IPS-15b (cell line): ENCODE measurements at regions not wholly inside any gene's neighbourhood (a gene's known extent, or its start where the extent isn't known, plus 50 kb on each side); places are given as distances from the start of the nearest gene placed in this dataset.

ENCODE experiments used
- H3K27me3 ChIP-seq: one replicate; pipeline ENCODE4 v1.6.1; 2013; ENCODE audit warnings: low read length; ENCODE audit not compliant: control insufficient read depth, insufficient read depth
- H3K36me3 ChIP-seq: one replicate; pipeline ENCODE4 v1.6.1; 2013; ENCODE audit warnings: low read length; ENCODE audit not compliant: control insufficient read depth, insufficient read depth
- H3K4me1 ChIP-seq: one replicate; pipeline ENCODE4 v1.6.1; 2013; ENCODE audit warnings: mild to moderate bottlenecking, low read length; ENCODE audit not compliant: control insufficient read depth, insufficient read depth
- H3K4me3 ChIP-seq: one replicate; pipeline ENCODE4 v1.5.1; 2013; ENCODE audit warnings: low read depth, low read length
- H3K9ac ChIP-seq: one replicate; pipeline ENCODE4 v1.6.1; 2013; ENCODE audit warnings: low read depth, mild to moderate bottlenecking, low read length
- H3K9me3 ChIP-seq: one replicate; pipeline ENCODE4 v1.6.1; 2013; ENCODE audit warnings: mild to moderate bottlenecking, low read length; ENCODE audit not compliant: control insufficient read depth, insufficient read depth

DNA sequence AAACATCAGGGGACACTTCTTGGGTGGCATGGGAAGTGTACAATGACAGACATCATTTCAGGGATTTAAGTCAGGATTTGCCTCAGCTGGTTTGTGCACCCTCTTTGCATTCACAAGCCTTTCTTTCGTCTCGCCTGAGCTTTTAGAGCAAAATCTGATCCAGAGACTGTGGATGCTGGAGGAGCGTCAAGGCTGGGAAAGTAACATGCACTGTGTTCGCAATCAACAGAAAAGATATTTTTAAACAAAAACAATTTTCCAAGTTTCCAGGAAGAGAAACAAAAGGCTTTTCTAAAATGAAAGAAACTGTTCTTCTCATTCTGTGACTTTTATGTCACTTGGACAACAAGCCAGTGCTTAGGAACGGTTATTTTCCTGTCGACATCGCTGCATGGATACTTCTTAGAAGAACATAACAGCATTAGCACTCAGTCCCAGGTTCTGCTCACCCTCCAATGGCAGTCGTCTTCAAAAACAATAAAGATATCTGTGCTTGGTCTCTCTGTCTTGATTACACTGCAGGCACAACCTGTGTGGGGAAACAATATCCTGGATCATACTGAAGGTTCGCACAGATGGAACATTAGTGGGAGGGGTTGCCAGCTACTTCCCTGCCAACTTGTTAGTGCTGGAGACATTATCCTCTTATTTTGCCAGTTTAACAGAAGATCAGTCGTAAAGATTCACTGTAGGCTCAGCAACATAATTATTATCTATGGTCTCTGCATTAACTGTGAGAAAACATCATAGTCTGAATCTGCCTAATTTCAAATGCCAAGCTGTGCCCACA, 403.3 kb upstream of the ATP2B1 start:
- Histone ChIP-seq H3K9ac (no peak overlapping the region), H3K9me3 (no peaks in the 10 kb centered on the region), H3K4me3 (no peak overlapping the region), H3K36me3 (no peaks in the 10 kb centered on the region), H3K27me3 (no peaks in the 10 kb centered on the region), H3K4me1 (no peaks in the 10 kb centered on the region)

DNA sequence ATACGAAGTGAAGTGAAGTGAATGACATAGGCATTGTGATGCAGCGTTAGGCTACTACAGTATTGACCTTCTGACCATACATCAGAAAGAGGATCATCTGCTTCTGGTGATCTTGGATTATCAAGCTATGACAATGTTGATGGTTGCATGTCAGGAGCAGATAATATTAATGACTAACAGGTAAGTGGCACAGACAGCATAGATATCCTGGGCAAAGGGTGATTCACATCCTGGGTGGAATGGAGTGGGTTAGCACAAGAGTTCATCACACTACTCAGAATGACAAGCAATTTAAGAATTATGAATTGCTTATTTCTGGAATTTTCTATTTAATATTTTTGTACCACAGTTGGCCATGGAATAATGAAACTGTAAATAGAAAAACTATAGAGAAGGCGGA, 397.9 kb upstream of the ATP2B1 start:
- H3K4me3 ChIP-seq = no peak overlapping the region
- H3K36me3 ChIP-seq = no peaks in the 10 kb centered on the region
- H3K9me3 ChIP-seq = no peaks in the 10 kb centered on the region
- no peaks in the 10 kb centered on the region for H3K4me1 ChIP-seq
- no peaks in the 10 kb centered on the region for H3K27me3 ChIP-seq
- H3K9ac ChIP-seq = no peak overlapping the region

DNA sequence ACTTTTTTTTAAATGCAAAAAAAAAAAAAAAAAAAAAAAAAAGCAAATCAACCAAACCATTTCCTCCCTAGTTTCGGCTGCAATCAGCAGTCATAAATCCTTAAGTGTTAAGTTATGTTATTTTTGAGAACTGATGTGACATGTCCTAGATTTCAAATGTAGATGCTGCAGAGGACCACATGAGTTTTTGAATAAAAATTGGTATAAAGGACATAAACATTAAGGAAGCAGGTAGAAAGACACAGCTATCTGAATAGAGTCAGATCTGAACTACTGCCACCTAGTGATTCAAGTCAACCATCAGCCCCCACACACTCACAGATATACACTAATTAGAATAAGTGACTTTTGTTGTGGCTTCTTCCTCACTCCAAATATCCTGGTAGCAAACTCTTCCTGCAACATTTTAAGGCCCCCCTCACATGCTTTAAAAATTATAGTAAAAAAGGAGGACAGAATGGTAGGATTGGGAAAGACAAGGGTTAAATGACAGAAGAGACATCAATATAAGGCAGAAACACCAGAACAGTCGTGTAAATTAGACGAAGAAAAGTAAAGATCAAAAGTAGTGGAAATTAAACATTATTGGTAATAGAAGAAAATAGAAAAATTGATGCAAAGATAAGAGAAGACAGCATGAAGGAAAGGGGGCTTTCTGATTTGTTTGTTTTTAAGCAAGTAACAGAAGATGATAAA, 394.5 kb upstream of the ATP2B1 start:
- Histone ChIP-seq H3K4me1 (no peaks in the 10 kb centered on the region), H3K27me3 (no peaks in the 10 kb centered on the region), H3K9ac (no peak overlapping the region), H3K4me3 (no peak overlapping the region), H3K9me3 (no peaks in the 10 kb centered on the region), H3K36me3 (no peaks in the 10 kb centered on the region)

DNA sequence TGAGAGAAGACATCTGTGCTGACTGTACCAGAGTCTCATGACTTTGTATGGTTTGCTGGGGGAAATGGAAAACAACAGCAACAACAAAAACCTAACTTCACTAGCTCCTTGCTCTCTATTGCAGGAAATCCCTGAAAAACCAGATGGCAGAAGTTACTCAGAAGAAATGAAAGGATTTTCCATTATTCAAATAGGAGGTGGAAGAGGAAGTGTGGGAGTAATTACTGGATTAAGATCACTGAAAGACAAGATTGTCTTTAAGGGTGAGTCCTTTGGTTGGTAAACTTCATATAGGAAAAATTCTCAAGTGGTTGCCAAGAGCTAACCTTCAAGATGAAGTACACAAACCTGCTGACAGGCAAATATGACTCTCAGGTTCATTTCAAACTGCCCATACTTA, 391.9 kb upstream of the ATP2B1 start:
- Histone ChIP-seq H3K4me1 (no peaks in the 10 kb centered on the region), H3K36me3 (no peaks in the 10 kb centered on the region), H3K27me3 (no peaks in the 10 kb centered on the region), H3K9me3 (no peaks in the 10 kb centered on the region), H3K4me3 (no peak overlapping the region), H3K9ac (no peak overlapping the region)

DNA sequence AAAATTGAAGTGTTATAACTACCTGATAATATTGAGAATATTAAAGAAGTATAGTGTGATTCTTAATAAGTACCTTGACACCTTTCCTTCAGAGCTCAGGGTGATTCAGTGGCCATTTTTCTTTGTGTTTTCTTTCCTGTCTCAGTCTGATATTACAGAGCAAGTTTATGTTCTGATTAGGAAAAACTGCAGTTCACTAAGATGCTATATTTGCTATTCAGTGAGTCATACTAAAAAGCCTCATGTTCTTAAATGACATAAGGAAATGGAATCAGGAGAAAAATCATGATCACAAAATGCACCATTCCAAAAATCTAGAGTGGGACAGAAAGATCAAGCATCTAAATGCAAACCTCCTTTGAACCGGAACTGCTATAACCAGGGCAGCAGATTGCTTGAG, 390.6 kb upstream of the ATP2B1 start:
- no peaks in the 10 kb centered on the region for H3K4me1 ChIP-seq
- no peak overlapping the region for H3K9ac ChIP-seq
- H3K4me3 ChIP-seq = no peak overlapping the region
- H3K36me3 ChIP-seq = no peaks in the 10 kb centered on the region
- no peaks in the 10 kb centered on the region for H3K9me3 ChIP-seq
- no peaks in the 10 kb centered on the region for H3K27me3 ChIP-seq

DNA sequence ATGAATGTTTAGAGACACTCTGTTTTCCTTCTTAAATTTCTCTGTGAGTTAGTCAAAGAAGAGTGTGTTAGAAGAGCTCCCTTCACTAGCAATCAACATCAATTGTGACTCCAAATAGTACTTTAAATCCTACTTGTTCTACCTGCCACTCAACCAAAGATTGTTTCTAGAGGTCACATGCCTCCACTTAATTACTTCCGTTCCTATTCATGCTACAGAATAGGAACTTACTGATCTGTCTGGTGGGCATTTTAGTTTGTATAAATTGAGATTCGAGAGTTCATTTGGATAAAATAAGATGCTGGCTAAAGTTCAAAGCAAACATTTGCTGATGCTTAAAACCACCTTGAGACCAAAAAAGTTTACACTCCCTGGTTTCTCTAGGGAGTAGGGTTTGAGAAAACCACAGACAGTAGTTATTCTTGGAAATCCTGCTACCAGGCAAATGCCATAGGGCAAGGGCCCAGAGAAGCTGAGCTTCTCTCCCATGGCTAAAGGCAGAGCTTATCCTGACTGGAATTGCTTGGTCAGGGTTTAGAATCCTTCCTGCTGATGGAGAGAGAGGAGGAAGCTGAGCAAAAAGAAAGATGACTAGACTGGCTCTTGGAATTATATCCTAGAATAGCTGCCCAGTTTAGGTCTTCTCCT, 389.6 kb upstream of the ATP2B1 start:
- no peaks in the 10 kb centered on the region for H3K27me3 ChIP-seq
- H3K4me3 ChIP-seq = no peak overlapping the region
- no peaks in the 10 kb centered on the region for H3K36me3 ChIP-seq
- no peaks in the 10 kb centered on the region for H3K4me1 ChIP-seq
- H3K9me3 ChIP-seq = no peaks in the 10 kb centered on the region
- H3K9ac ChIP-seq = no peak overlapping the region

DNA sequence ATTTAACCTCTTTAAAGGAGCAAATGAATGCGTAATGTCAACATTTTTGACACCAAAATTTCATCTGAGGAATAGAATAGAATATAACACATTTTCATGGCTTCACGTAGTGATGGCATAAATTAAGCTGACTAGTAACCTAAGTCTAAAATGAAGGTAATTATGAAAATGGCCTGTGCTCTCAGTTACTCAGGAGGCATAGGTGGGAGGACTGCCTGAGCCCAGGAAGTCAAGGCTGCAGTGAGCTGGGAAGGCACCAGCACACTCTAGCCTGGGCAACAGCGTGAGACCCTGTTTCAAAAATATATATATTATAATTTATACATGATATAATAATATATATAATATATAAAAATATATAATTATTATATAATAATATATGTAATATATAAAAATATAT, 383.2 kb upstream of the ATP2B1 start:
- H3K9me3 ChIP-seq = no peaks in the 10 kb centered on the region
- H3K27me3 ChIP-seq = no peaks in the 10 kb centered on the region
- H3K4me3 ChIP-seq = no peak overlapping the region
- no peak overlapping the region for H3K9ac ChIP-seq
- peaks cover 9% of the 10 kb centered on the region for H3K4me1 ChIP-seq
- no peaks in the 10 kb centered on the region for H3K36me3 ChIP-seq

DNA sequence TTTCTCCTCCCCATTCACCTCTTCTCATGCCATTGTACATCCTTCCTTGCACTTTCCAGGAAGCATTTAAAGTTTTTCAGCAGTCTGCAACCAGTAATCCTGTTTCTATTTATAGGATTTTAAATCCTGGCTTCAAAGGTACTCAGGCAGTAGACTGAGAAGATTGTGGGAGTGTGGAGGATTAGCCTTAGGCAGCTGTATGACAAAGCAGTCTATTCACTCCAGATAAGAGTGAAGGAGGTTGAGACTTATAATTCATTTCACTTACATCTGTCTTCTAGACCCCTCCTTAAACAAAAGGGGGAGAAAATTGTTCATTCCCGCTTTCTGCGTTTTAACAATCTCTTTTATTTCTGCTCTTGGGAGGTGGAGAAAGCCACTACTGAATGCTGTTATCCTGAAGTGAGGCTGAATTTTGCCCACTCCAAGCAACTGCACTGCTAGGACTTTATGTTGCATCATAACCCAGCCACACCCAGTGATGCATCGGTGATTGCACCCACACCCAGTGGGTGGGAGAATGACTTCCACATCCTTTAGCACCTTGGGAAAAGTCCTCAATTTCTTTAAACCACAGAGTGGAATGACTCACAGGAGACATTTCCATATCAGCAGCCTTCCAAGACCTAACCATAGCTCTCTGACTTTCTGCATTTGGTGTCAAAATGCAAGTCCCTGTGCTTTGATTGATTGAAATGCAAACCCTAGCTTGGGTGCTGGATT, 382.5 kb upstream of the ATP2B1 start:
- Histone ChIP-seq H3K9ac (no peak overlapping the region), H3K9me3 (no peaks in the 10 kb centered on the region), H3K4me1 (peaks cover 9% of the 10 kb centered on the region), H3K36me3 (no peaks in the 10 kb centered on the region), H3K4me3 (no peak overlapping the region), H3K27me3 (no peaks in the 10 kb centered on the region)

DNA sequence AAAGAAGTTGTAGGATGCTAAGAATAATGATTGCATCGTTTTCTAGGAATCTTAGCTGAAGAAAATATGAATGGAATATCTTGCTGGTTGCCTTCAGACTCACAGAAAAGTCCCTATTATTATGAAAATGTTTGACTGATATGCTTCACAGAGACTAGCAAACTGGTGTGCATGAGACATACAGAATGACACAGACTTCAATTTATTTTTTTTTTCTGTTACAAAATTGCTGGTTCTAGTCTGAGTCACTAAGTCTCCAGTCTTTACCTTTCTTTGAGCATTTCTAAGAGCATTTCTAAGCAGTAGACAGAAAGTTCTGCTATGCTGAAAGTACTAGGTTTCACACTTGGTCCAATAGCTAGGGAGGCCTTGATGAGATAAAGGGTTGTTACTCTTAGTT, 377.6 kb upstream of the ATP2B1 start:
- Histone ChIP-seq H3K4me1 (peaks cover 5% of the 10 kb centered on the region), H3K9me3 (no peaks in the 10 kb centered on the region), H3K9ac (no peak overlapping the region), H3K27me3 (no peaks in the 10 kb centered on the region), H3K36me3 (no peaks in the 10 kb centered on the region), H3K4me3 (no peak overlapping the region)

DNA sequence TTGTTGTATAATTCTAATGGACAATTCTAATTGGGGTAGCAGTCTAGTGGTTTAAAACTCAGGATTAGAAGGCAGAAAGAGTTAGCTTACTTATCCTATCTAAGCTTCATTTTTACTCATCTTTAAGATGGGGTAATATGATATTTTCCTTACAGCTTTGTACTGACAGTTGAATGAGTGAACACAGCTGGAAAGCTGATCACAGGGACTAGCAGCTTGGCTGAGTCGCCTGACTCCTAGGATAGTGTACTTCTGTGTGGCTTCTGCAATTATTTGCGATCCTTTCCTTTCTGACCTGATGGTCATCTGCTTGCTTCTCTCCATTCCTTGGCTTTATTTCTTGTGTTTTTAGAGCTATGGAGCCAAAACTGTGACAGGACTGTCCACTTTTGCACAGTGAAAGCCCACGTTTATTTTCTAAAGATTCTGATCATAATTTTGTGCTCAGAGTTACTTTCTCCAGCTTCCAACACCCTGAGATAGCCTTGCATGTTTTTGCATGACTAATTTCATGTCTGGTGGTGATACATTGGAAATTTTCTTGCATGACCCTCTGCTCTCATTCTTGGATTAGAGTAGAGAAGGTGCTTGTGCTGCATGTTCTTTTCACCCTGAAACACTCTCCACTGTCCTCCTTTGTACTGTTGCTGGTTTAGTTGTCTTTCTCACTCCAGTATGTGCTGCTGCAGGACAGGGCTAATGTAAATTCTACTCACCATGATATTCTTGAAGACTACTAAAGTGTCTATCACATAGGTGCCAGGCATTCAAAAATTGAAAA, 377.0 kb upstream of the ATP2B1 start:
- H3K4me1 ChIP-seq = no peaks in the 10 kb centered on the region

DNA sequence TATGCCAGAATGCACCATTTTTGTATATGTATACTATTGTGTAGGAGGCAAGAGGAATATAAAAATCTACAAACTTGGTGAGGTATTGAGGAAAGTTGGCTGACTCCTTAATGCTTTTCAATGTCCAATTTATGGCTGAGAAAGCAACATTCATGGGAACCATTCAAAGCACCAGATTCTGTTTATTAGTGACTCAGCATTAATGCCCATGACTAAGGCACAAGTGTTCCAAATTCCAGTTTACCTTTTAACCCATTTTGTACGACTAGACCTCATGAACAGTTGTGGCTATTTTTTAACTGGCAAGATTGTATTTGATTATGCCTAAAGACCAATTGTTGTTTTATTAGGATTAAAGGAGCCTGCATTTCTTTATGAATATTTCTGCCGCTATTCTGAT, 375.4 kb upstream of the ATP2B1 start:
- H3K4me1 ChIP-seq = no peaks in the 10 kb centered on the region
- H3K9me3 ChIP-seq = no peaks in the 10 kb centered on the region

More for the DNA sequence above, 377.0 kb upstream of the ATP2B1 start:
- no peaks in the 10 kb centered on the region for H3K9me3 ChIP-seq
- no peak overlapping the region for H3K4me3 ChIP-seq
- H3K9ac ChIP-seq = no peak overlapping the region
- H3K27me3 ChIP-seq = no peaks in the 10 kb centered on the region
- H3K36me3 ChIP-seq = no peaks in the 10 kb centered on the region

More for the DNA sequence above, 375.4 kb upstream of the ATP2B1 start:
- Histone ChIP-seq H3K9ac (no peak overlapping the region), H3K36me3 (no peaks in the 10 kb centered on the region), H3K27me3 (no peaks in the 10 kb centered on the region), H3K4me3 (no peak overlapping the region)
